Fibroblast of upper back skin (primary cell): ENCODE measurements at regions not wholly inside any gene's neighbourhood (a gene's known extent, or its start where the extent isn't known, plus 50 kb on each side); places are given as distances from the start of the nearest gene placed in this dataset.
A peak's percentile ranks its signal among the peaks of the same experiment; 100 is the strongest.

Source experiments
- DNase-seq: peaks from one replicate; pipeline ENCODE4 v3.0.0-alpha.2; 2013

GRCh38 chr15:92565351-92566125, 90.0 kb downstream of the FAM174B start:
- no peak for DNase-seq

GRCh38 chr15:92561754-92562153, 93.8 kb downstream of the FAM174B start:
- DNase-seq = no peak

GRCh38 chr15:92553317-92553716, 102.3 kb downstream of the FAM174B start:
- DNase-seq = no peak

GRCh38 chr15:92545996-92546395, 109.6 kb downstream of the FAM174B start:
- DNase-seq = no peak

- DNase-seq = peak; percentile 43
These were observed 114.0 kb downstream of the FAM174B start for GRCh38 chr15:92541291-92542200.

- DNase-seq = no peak
These were observed 117.5 kb downstream of the FAM174B start for GRCh38 chr15:92538115-92538514.

GRCh38 chr15:92533298-92533697, 122.3 kb downstream of the FAM174B start:
- no peak for DNase-seq

GRCh38 chr15:92531406-92531805, 124.2 kb downstream of the FAM174B start:
- no peak for DNase-seq

GRCh38 chr15:92528736-92529135, 126.8 kb downstream of the FAM174B start:
- no peak for DNase-seq

GRCh38 chr15:92527197-92527596, 128.4 kb downstream of the FAM174B start:
- DNase-seq = no peak

- DNase-seq = no peak
These were observed 129.8 kb downstream of the FAM174B start for GRCh38 chr15:92525758-92526245.

GRCh38 chr15:92524874-92525565, 130.6 kb downstream of the FAM174B start:
- DNase-seq = no peak

- no peak for DNase-seq
These were observed 130.5 kb downstream of the ST8SIA2 start for GRCh38 chr15:92524161-92524560.

GRCh38 chr15:92523176-92523575, 129.5 kb downstream of the ST8SIA2 start:
- no peak for DNase-seq

GRCh38 chr15:92521624-92522008, 127.9 kb downstream of the ST8SIA2 start:
- DNase-seq = peak; percentile 86

GRCh38 chr15:92520914-92521623, 127.4 kb downstream of the ST8SIA2 start:
- DNase-seq = no peak

- DNase-seq = peak; percentile 55
These were observed 126.0 kb downstream of the ST8SIA2 start for GRCh38 chr15:92519709-92520108.
